GM12872 (cell line): ENCODE measurements at regions not wholly inside any gene's neighbourhood (a gene's known extent, or its start where the extent isn't known, plus 50 kb on each side); places are given as distances from the start of the nearest gene placed in this dataset.

ENCODE experiments used
- CTCF ChIP-seq: IDR thresholded peaks from 3 replicates; pipeline ENCODE4 v1.5.1; 2011; ENCODE audit warnings: low read depth, mild to moderate bottlenecking, low read length, moderate library complexity; ENCODE audit not compliant: insufficient read depth

DNA sequence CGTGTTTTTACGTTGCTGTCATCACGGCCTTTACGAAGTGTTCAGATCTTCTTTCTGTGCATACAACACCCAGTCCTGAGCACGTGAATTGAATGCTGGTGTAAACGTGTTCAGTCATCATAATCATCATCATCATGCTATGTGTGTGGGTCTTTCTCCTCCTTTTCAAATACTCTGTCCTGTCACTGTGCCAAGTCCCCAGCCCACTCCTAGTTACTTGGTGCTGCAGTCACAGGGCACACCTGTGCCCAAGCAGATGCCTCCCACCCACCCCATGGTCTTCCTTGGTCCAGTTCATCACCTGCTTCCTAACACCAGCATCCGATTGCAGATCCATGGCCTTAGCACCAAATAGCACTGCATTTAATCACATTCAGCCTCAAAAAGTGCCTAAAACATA is 78.6 kb upstream of the MGMT start:
- no peak for TF ChIP-seq CTCF

GRCh38 chr10:129389194-129389593 is 77.8 kb upstream of the MGMT start:
- TF ChIP-seq CTCF: no peak

DNA sequence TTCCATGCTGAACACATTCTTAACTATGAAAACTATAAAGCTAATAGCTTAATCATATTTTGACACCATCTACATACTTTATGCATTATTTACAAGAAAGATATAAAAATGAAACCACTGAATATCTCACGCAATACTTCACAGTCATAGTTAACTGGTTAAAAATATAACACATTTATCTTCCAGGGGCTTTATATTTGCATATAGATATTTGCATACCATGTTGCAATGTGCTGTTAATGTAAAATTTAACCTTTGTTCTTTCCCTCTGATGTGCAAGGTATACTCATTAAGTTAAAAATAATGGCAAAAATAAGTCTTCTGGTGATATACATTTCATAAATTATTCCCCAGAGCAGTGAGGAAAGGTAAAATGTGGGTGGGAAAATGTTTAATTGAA is 76.9 kb upstream of the MGMT start:
- no peak for TF ChIP-seq CTCF

GRCh38 chr10:129390726-129391125 is 76.3 kb upstream of the MGMT start:
- TF ChIP-seq CTCF: no peak

DNA sequence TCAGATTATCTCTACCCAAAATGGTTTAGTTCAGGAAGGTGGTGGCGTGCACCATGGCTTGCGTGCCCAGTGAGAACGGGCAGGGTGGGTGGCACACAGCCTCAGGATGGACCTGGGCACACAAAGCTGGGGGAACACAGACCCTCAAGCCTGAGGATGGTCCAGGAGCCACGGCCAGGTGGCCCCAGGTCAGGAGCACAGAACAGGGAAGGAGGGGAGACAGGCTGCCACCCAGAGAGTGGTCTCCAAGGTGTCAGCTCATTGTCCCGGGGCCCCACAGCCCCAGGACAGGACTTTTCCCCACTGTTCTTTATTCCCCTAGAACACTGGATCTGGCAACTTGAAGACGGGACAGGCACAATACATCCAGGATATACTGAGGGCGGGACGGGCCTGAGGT is 75.6 kb upstream of the MGMT start:
- no peak for TF ChIP-seq CTCF

DNA sequence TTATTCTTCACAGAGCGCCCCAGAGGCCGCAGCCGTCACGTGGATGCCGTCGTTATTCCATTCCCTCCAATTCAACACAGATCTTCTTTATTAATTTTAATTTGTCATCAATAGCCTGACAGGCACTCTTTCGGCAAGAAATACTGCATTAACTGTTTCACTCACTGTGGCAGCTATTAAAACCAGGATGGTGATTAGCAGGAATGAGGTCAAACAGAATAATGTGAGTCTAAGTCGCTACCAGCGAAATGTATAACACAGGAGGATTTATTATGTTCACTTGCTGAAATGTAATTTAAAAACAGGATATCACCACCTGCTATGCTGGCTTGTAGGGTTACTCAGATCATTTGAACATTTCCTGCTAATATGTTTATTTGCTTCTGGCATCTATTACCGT is 74.2 kb upstream of the MGMT start:
- no peak for TF ChIP-seq CTCF

DNA sequence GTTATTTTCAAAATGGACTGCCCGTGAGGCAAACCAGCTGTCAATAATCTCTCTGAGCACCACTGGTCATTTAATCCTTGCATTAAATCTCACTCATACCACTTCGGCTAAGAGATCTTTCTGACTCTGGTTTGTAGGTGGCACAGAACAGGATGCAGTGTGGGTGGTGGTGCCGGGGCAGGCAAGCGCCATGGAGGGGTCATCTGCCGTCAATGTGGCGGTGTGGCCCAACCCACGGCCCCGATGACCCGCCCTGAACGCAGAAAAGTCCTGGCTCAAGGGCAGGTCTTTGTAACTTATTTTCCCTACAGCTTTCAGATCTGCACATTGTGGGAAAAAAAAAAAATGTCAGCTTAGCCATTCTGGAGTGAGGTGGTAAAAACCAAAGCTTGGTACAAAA is 73.2 kb upstream of the MGMT start:
- TF ChIP-seq CTCF: no peak
